Glutamatergic neuron (in vitro differentiated cells): ENCODE measurements at regions not wholly inside any gene's neighbourhood (a gene's known extent, or its start where the extent isn't known, plus 50 kb on each side); places are given as distances from the start of the nearest gene placed in this dataset.

ENCODE experiments used
- DNase-seq: peaks from one replicate; pipeline ENCODE4 v3.0.0; 2022
- H3K27ac Mint-ChIP-seq: one replicate; pipeline ENCODE4 v1.8.0; 2020; ENCODE audit warnings: mild to moderate bottlenecking, mixed read lengths, inconsistent platforms; ENCODE audit not compliant: unreplicated experiment
- H3K27me3 Mint-ChIP-seq: one replicate; pipeline ENCODE4 v1.8.0; 2020; ENCODE audit warnings: mild to moderate bottlenecking, moderate library complexity, mixed read lengths, inconsistent platforms; ENCODE audit not compliant: unreplicated experiment
- H3K36me3 Mint-ChIP-seq: one replicate; pipeline ENCODE4 v1.8.0; 2020; ENCODE audit warnings: mild to moderate bottlenecking, mixed read lengths, inconsistent platforms; ENCODE audit not compliant: unreplicated experiment
- H3K4me1 Mint-ChIP-seq: one replicate; pipeline ENCODE4 v1.8.0; 2020; ENCODE audit warnings: mild to moderate bottlenecking, low read depth, mixed read lengths, inconsistent platforms; ENCODE audit not compliant: unreplicated experiment
- H3K4me3 Mint-ChIP-seq: one replicate; pipeline ENCODE4 v1.8.0; 2020; ENCODE audit warnings: mild to moderate bottlenecking, mixed read lengths, inconsistent platforms; ENCODE audit not compliant: unreplicated experiment
- H3K9me3 Mint-ChIP-seq: one replicate; pipeline ENCODE4 v1.8.0; 2020; ENCODE audit warnings: mild to moderate bottlenecking, moderate library complexity, mixed read lengths, inconsistent platforms; ENCODE audit not compliant: unreplicated experiment
- TF ChIP-seq, protein P1 (sequence below): fragments of 200-600 bp; sonication (generic); IDR thresholded peaks from one replicate; pipeline ENCODE4 v1.5.0; 2021; ENCODE audit not compliant: partially characterized antibody, unreplicated experiment

DNA sequence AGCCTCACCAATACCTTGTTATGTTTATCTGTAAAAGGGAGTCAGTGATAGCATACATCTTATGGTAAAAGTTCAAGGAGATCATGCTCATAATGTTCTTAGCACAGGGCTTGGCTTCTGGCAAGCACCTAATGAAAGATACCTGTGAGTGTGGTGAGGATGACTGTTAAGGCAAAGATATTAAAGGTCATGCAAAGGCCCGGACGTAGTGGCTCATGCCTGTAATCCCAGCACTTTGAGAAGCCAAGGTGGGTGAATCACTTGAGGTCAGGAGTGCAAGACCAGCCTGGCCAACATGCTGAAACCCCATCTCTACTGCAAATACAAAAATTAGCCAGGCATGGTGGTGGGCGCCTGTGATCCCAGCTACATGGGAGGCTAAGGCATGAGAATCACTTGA is 425.9 kb upstream of the TBX3 start:
- no peak for DNase-seq
- H3K4me3 Mint-ChIP-seq, result no peak overlapping the region
- no peaks in the 10 kb centered on the region for H3K27me3 Mint-ChIP-seq
- TF ChIP-seq, protein P1, sequence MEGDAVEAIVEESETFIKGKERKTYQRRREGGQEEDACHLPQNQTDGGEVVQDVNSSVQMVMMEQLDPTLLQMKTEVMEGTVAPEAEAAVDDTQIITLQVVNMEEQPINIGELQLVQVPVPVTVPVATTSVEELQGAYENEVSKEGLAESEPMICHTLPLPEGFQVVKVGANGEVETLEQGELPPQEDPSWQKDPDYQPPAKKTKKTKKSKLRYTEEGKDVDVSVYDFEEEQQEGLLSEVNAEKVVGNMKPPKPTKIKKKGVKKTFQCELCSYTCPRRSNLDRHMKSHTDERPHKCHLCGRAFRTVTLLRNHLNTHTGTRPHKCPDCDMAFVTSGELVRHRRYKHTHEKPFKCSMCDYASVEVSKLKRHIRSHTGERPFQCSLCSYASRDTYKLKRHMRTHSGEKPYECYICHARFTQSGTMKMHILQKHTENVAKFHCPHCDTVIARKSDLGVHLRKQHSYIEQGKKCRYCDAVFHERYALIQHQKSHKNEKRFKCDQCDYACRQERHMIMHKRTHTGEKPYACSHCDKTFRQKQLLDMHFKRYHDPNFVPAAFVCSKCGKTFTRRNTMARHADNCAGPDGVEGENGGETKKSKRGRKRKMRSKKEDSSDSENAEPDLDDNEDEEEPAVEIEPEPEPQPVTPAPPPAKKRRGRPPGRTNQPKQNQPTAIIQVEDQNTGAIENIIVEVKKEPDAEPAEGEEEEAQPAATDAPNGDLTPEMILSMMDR, result no peak
- H3K27ac Mint-ChIP-seq, result no peak overlapping the region
- H3K9me3 Mint-ChIP-seq, result no peaks in the 10 kb centered on the region
- no peaks in the 10 kb centered on the region for H3K36me3 Mint-ChIP-seq
- no peaks in the 10 kb centered on the region for H3K4me1 Mint-ChIP-seq

DNA sequence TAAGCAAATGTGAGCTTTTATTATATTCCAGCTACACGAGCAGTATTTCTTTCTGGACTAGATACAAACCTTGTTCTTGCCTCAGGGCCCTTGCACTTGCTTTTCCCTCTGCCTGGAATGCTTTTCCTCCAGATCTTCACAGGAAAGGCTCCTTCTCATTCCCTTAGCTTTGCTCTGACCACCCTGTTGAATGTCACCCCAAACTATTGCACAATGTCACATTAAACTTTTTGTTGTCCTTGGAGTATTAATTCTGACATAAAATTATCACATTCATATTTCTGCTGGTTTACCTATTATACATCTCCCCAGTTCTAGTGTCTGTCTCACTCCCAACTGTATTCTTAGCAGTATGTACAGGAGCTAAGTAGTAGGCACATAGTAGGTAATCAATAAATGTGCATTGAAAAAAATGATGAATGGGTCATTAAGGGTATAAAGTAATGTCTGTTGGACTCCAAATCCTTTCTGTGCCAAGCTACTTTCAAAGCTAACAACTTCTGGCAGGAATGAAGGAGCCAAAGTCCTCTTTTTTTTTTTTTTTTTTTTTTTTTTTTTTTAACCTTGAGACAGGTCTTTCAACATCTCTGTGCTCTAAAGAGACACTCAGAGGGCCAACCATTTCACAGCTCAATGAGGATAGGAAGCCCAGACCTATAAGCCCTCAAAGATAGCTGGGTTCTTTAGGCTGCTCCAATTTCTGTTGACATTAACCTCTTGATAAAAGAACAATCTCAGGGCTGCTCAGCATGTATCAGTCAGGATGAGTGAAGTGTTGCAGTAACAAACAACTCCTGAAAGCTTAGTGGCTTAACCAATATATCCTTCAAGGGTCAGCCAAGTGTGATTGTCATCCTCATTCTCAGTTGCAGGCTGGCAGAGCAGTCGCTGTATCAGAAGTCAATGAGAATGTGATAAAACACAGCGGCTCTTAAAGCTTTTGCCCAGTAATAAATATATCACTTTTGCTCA is 424.4 kb upstream of the TBX3 start:
- Mint-ChIP-seq H3K9me3 (no peaks in the 10 kb centered on the region), H3K4me3 (no peak overlapping the region), H3K27ac (no peak overlapping the region), H3K27me3 (no peaks in the 10 kb centered on the region), H3K4me1 (no peaks in the 10 kb centered on the region), H3K36me3 (no peaks in the 10 kb centered on the region)
- TF ChIP-seq, protein P1, result no peak
- DNase-seq, result no peak

DNA sequence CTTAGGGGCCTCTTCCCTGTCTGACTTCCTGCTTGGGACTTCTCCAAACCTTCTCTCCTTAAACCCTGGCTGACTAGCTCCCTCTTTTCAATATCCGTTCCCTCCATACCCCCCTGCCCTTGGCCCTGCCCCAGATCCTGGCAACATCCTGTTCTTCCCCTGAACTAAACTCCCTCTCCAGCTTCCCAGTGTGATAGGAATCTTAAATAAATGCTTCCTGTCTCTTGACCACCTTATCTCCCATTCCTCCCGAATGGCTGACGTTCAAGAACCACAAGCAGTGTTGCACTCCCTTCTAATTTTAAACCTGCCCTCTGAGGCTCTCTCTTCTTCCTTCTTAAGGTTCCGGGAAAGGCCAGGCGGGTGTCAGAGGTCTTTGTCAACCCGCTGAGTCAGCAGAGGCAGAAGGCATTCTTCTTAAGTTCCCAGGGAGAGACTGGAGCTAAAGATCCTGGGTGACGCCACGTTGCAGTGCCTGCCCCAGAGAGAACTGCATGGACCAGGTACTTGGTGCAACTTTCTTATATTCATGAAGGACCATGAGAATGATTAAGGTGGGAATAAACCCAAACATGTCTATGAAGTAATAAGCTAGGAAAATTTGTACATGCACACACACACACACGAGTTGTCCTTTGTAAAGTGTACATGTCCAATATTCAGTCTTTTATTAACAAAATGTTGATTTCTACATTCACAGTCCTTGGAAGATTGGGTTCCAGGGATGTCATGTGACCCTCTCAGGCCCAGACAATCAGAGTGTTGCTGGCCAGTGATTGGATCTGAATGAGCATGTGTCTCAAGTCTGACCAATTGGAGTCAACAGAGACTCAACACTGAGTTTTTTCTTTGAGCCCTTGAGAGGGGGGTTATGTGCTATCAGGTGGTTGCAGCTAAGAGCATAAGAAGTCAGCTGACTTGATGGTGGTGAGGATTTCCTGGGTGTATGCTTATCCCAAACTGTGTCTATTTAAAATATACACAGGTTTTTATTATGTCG is 420.2 kb upstream of the TBX3 start:
- TF ChIP-seq, protein P1, result no peak
- Mint-ChIP-seq H3K4me1 (peaks cover 2% of the 10 kb centered on the region), H3K36me3 (no peaks in the 10 kb centered on the region), H3K27ac (no peak overlapping the region), H3K4me3 (no peak overlapping the region), H3K27me3 (no peaks in the 10 kb centered on the region), H3K9me3 (no peaks in the 10 kb centered on the region)
- no peak for DNase-seq

DNA sequence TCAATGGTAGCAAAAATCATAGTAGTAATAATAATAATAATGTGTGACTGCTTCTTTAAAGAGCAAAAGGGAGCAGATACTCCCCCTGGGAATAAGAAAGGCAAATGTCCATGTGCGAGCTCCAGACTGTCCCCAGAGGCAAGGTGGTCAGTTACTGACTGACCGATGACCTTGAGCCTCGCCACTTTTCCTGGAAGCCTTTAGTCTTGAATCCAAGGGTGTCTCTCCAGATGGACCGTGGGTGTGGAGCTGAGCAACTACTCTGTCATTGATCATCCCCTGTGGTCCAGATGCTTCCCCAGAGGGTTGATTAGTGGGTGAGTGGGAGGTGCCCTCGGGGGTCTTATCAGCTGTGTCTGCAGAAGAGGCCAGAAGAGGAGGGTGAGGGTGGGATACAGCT is 418.5 kb upstream of the TBX3 start:
- H3K4me3 Mint-ChIP-seq, result no peak overlapping the region
- H3K36me3 Mint-ChIP-seq, result no peaks in the 10 kb centered on the region
- no peaks in the 10 kb centered on the region for H3K9me3 Mint-ChIP-seq
- no peaks in the 10 kb centered on the region for H3K27me3 Mint-ChIP-seq
- H3K4me1 Mint-ChIP-seq, result peaks cover 2% of the 10 kb centered on the region
- TF ChIP-seq, protein P1, result no peak
- H3K27ac Mint-ChIP-seq, result no peak overlapping the region
- no peak for DNase-seq
